HG03095 (cell line): ENCODE measurements at regions not wholly inside any gene's neighbourhood (a gene's known extent, or its start where the extent isn't known, plus 50 kb on each side); places are given as distances from the start of the nearest gene placed in this dataset.
"Not testable (repeated sequence)": the region's sequence is repeated elsewhere in the genome, so short reads cannot be mapped to it uniquely, and the experiment has no call there.

Experiments used
- ATAC-seq: cut with Tn5 transposase; IDR thresholded peaks from one replicate; pipeline ENCODE4 v1.9.1; 2021; ENCODE audit warnings: moderate library complexity; ENCODE audit not compliant: unreplicated experiment

- no peak for ATAC-seq
These were observed 210.2 kb downstream of the ARPP21 start for GRCh38 chr3:35849496-35849895.

- ATAC-seq: no peak
These were observed 210.6 kb downstream of the ARPP21 start for GRCh38 chr3:35849963-35850362.

GRCh38 chr3:35857004-35857403 is 217.7 kb downstream of the ARPP21 start:
- peak; percentile 85 for ATAC-seq

GRCh38 chr3:35862057-35862456 is 222.7 kb downstream of the ARPP21 start:
- no peak for ATAC-seq

- ATAC-seq: no peak
These were observed 225.5 kb downstream of the ARPP21 start for GRCh38 chr3:35864871-35865270.

DNA sequence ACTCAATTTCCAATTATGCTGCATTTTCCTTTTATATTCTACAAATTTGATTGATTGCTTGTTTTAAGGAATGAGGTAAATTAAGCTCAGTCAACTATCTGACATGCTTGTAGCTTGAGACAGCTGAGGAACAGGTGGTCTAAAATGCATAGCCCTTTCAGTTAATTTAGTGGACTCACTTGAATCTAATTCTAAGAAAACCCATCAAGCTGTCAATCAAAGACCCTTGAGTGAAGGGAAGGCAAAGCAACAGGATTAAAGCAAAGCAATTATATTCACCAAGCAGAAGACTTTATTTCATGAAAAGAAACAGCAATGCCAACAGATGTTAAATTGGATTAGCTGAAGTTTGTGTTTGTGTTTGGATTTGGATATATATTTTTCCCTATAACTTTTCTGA is 228.5 kb downstream of the ARPP21 start:
- no peak for ATAC-seq

GRCh38 chr3:35871009-35871408 is 231.7 kb downstream of the ARPP21 start:
- ATAC-seq: no peak

DNA sequence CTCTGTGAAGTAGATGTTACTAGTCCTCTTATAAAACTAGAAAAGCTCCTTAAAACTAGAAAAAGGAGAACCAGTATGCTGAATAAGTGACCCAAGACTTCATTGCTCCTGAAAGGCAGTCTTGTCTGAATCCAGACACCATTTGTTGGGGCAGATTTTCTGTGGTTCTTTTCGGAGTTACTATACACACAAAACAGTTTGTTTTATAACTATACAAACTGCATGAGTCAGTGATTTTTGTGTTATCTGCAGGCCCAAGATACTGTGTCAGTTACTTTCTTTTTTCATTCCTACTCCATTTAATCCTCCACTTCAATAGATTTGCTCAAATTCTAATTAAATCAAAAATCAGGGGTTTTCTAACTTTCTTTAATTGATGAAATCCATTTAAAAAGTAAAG is 244.6 kb downstream of the ARPP21 start:
- no peak for ATAC-seq

- ATAC-seq: no peak
These were observed 255.4 kb downstream of the ARPP21 start for GRCh38 chr3:35894735-35895134.

DNA sequence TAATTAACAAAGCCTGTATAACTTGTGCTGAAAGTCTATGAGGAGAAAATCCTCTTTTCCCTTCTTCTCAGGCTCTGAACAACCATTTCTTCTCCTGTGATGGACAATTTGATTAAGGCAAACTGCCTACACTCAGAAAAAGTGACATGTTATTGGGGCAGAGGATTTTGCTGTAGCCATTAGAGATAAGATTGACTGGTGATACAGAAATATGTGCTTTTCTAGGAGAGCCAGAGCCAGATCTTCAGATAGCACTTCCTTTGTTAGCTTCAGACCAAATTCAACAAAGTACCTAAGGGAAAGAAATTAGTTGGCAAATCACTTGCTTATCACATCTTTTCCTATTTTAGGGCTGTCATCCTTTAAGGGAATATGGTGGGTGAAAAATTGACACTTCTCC is 259.9 kb downstream of the ARPP21 start:
- ATAC-seq: no peak

GRCh38 chr3:35900079-35900478 is 260.8 kb downstream of the ARPP21 start:
- no peak for ATAC-seq

- peak; percentile 83 for ATAC-seq
These were observed 269.3 kb downstream of the ARPP21 start for GRCh38 chr3:35908366-35909232.

DNA sequence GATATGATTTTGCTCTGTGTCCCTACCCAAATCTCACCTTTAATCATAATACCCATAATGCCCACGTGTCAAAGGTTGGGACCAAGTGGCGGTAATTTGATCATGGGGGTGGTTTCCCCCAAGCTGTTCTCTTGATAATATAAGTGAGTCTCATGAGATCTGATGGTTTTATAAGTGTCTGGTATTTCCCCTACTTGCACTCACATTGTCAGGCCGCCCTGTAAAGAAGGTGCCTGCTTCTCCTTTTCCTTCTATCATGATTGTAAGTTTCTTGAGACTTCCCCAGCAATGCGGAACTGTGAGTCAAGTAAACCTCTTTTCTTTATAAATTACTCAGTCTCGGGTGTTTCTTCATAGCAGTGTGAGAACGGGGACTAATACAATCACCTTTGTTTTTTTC is 279.8 kb downstream of the ARPP21 start:
- ATAC-seq: no peak

- no peak for ATAC-seq
These were observed 282.4 kb downstream of the ARPP21 start for GRCh38 chr3:35921718-35922117.

DNA sequence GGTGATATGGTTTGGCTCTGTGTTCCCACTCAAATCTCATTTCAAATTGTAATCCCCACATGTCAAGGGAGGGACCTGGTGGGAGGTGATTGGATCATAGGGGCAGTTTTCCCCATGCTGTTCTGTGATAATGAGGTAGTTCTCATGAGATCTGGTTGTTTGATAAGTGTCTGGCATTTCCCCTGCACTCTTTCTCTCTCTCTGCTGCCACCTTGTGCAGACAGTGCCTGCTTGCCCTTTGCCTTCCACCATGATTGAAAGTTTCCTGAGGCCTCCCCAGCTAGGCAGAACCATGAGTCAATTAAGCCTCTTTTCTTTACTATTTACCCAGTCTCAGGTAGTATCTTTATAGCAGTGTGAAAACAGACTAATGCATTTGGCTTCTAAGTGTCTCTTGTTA is 284.7 kb downstream of the ARPP21 start:
- ATAC-seq: not testable (repeated sequence)

DNA sequence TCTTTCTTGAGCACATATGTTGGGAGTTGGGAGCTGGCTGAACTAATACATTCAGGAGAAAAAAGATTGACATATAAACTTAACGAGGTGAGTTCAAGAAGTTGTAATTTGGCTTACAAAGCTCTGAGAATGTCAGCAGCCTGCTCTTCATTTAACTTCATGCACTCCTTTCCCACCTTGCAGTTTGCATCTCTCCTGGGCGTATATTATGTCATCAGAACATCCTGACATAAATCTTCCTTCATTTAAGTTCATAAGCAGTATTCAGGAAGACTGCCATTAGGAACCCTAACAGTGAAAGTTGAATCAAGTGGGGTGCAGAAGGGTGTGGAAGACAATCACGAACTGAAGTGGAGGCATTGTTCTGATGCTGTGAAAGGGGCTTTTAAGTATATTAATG is 288.1 kb downstream of the ARPP21 start:
- ATAC-seq: no peak

- no peak for ATAC-seq
These were observed 289.8 kb downstream of the ARPP21 start for GRCh38 chr3:35929158-35929557.

- ATAC-seq: no peak
These were observed 292.5 kb downstream of the ARPP21 start for GRCh38 chr3:35931867-35932266.

DNA sequence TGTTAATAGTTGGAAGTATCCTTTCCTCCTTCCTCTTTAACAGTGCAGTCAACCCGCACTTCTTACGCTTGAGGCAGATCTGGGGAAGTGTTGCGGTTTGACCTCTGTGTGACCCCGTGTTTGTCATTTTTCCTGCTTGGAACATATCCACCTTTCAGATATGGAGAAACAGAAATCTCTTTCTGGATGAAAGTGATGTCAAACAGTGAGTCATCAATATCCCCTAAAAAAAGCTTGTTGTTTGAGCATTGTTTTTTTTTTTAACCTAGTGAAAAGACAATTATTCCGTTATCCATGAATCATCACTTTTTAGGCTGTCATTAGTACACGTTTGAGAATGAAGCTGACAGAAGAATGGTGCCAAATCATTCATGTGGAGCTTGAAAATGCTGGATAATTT is 293.7 kb downstream of the ARPP21 start:
- no peak for ATAC-seq

- no peak for ATAC-seq
These were observed 297.2 kb downstream of the ARPP21 start for GRCh38 chr3:35936571-35936970.

GRCh38 chr3:35944926-35945710 is 305.8 kb downstream of the ARPP21 start:
- ATAC-seq: no peak
